ENCODE measurements at regions not wholly inside any gene's neighbourhood (a gene's known extent, or its start where the extent isn't known, plus 50 kb on each side); places are given as distances from the start of the nearest gene placed in this dataset.

GRCh38 chr4:18291981-18292380 lies 270.4 kb upstream of the LCORL start:
- TF ChIP-seq CTCF (IDR thresholded peaks at IDR 0.05) (no peak), POLR2A (IDR thresholded peaks at IDR 0.05) (no peak), POLR2AphosphoS5 (IDR thresholded peaks at IDR 0.05) (no peak), EP300 (IDR thresholded peaks at IDR 0.05) (no peak)
